Astrocyte (in vitro differentiated cells and primary cell): ENCODE measurements at regions not wholly inside any gene's neighbourhood (a gene's known extent, or its start where the extent isn't known, plus 50 kb on each side); places are given as distances from the start of the nearest gene placed in this dataset.

Experiments
- DNase-seq: peaks from one replicate; pipeline ENCODE4 v3.0.0-alpha.2; 2010; ENCODE audit warnings: low read depth
- FAIRE-seq: peaks from 2 replicates; lab custom pipeline; 2011; peaks lifted over from hg19 to GRCh38; lab: Jason Lieb, UNC
- H2AFZ ChIP-seq: 2 replicates; pipeline ENCODE4 v1.6.0; 2012; ENCODE audit warnings: low read depth, low read length, inconsistent platforms
- H3K27ac ChIP-seq: 2 replicates; pipeline ENCODE4 v1.5.1; 2011; ENCODE audit warnings: low read depth, low read length, inconsistent platforms
- H3K27me3 ChIP-seq: 2 replicates; pipeline ENCODE4 v1.6.0; 2011; ENCODE audit warnings: low read length, inconsistent platforms; ENCODE audit not compliant: insufficient read depth
- H3K36me3 ChIP-seq: 2 replicates; pipeline ENCODE4 v1.5.1; 2011; ENCODE audit warnings: low read length, inconsistent platforms; ENCODE audit not compliant: insufficient read depth
- H3K4me1 ChIP-seq: 2 replicates; pipeline ENCODE4 v1.5.1; 2011; ENCODE audit warnings: low read length, inconsistent platforms; ENCODE audit not compliant: insufficient read depth
- H3K4me2 ChIP-seq: 2 replicates; pipeline ENCODE4 v1.6.0; 2012; ENCODE audit warnings: low read length, inconsistent platforms
- H3K4me3 ChIP-seq: 2 replicates; pipeline ENCODE4 v1.5.1; 2011; ENCODE audit warnings: low read depth, mild to moderate bottlenecking, low read length, inconsistent platforms; ENCODE audit not compliant: insufficient read depth
- H3K79me2 ChIP-seq: 2 replicates; pipeline ENCODE4 v1.6.0; 2012; ENCODE audit warnings: mild to moderate bottlenecking, low read length, inconsistent platforms; ENCODE audit not compliant: insufficient read depth
- H3K9ac ChIP-seq: 2 replicates; pipeline ENCODE4 v1.6.0; 2012; ENCODE audit warnings: mild to moderate bottlenecking, low read length, inconsistent platforms
- H3K9me3 ChIP-seq: 2 replicates; pipeline ENCODE4 v1.5.1; 2012; ENCODE audit warnings: low read depth, mild to moderate bottlenecking, low read length, inconsistent platforms; ENCODE audit not compliant: insufficient read depth
- H4K20me1 ChIP-seq: 2 replicates; pipeline ENCODE4 v1.6.0; 2012; ENCODE audit warnings: low read length, inconsistent platforms; ENCODE audit not compliant: insufficient read depth
- H3K27ac Mint-ChIP-seq: one replicate; pipeline ENCODE4 v1.8.0; 2021; ENCODE audit warnings: mild to moderate bottlenecking, mixed read lengths; ENCODE audit not compliant: unreplicated experiment
- H3K27me3 Mint-ChIP-seq: one replicate; pipeline ENCODE4 v1.8.0; 2021; ENCODE audit warnings: low read depth, mixed read lengths; ENCODE audit not compliant: unreplicated experiment
- H3K36me3 Mint-ChIP-seq: one replicate; pipeline ENCODE4 v1.8.0; 2021; ENCODE audit warnings: low read depth, mixed read lengths; ENCODE audit not compliant: unreplicated experiment
- H3K4me1 Mint-ChIP-seq: one replicate; pipeline ENCODE4 v1.8.0; 2021; ENCODE audit warnings: low read depth, mixed read lengths; ENCODE audit not compliant: unreplicated experiment
- H3K4me3 Mint-ChIP-seq: one replicate; pipeline ENCODE4 v1.8.0; 2021; ENCODE audit warnings: mild to moderate bottlenecking, moderate library complexity, mixed read lengths; ENCODE audit not compliant: unreplicated experiment
- H3K9me3 Mint-ChIP-seq: one replicate; pipeline ENCODE4 v1.8.0; 2021; ENCODE audit warnings: mild to moderate bottlenecking, mixed read lengths; ENCODE audit not compliant: unreplicated experiment
- EZH2 ChIP-seq: IDR thresholded peaks from 2 replicates; pipeline ENCODE4 v1.6.1; 2012; ENCODE audit warnings: mild to moderate bottlenecking, low read length, inconsistent platforms; ENCODE audit not compliant: insufficient read depth
- TF ChIP-seq, protein P1 (sequence below): IDR thresholded peaks from 2 replicates; pipeline ENCODE4 v1.5.1; 2011; ENCODE audit warnings: low read depth, mild to moderate bottlenecking, inconsistent platforms, low read length, moderate library complexity; ENCODE audit not compliant: insufficient read depth

GRCh38 chr12:97638739-97639138 is 176.1 kb downstream of the RMST start:
- peaks cover 2% of the 10 kb centered on the region for H3K27me3 Mint-ChIP-seq
- peaks cover 4% of the 10 kb centered on the region for H3K9me3 Mint-ChIP-seq
- Histone ChIP-seq H4K20me1 (no peaks in the 10 kb centered on the region), H3K27ac (no peak overlapping the region), H3K9me3 (no peaks in the 10 kb centered on the region), H3K27me3 (peaks cover 2% of the 10 kb centered on the region), H3K9ac (no peak overlapping the region), H3K4me3 (no peak overlapping the region), H3K4me2 (no peak overlapping the region), H3K79me2 (no peaks in the 10 kb centered on the region), H3K4me1 (no peaks in the 10 kb centered on the region), H2AFZ (no peak overlapping the region), H3K36me3 (no peaks in the 10 kb centered on the region)
- H3K36me3 Mint-ChIP-seq, result no peaks in the 10 kb centered on the region
- FAIRE-seq (no peak), DNase-seq (no peak)
- H3K27ac Mint-ChIP-seq, result no peak overlapping the region
- no peak for TF ChIP-seq EZH2
- TF ChIP-seq, protein P1, sequence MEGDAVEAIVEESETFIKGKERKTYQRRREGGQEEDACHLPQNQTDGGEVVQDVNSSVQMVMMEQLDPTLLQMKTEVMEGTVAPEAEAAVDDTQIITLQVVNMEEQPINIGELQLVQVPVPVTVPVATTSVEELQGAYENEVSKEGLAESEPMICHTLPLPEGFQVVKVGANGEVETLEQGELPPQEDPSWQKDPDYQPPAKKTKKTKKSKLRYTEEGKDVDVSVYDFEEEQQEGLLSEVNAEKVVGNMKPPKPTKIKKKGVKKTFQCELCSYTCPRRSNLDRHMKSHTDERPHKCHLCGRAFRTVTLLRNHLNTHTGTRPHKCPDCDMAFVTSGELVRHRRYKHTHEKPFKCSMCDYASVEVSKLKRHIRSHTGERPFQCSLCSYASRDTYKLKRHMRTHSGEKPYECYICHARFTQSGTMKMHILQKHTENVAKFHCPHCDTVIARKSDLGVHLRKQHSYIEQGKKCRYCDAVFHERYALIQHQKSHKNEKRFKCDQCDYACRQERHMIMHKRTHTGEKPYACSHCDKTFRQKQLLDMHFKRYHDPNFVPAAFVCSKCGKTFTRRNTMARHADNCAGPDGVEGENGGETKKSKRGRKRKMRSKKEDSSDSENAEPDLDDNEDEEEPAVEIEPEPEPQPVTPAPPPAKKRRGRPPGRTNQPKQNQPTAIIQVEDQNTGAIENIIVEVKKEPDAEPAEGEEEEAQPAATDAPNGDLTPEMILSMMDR, result no peak
- H3K4me1 Mint-ChIP-seq, result peaks cover 22% of the 10 kb centered on the region
- no peak overlapping the region for H3K4me3 Mint-ChIP-seq

GRCh38 chr12:97639702-97640101 is 177.1 kb downstream of the RMST start:
- no peaks in the 10 kb centered on the region for H3K36me3 ChIP-seq
- peak; percentile 35 for DNase-seq
- H3K4me3 ChIP-seq, result no peak overlapping the region
- peaks cover 2% of the 10 kb centered on the region for H3K27me3 ChIP-seq
- H3K4me3 Mint-ChIP-seq, result no peak overlapping the region
- TF ChIP-seq, protein P1, result no peak
- TF ChIP-seq EZH2, result no peak
- no peak overlapping the region for H2AFZ ChIP-seq
- H3K9me3 ChIP-seq, result no peaks in the 10 kb centered on the region
- H3K27me3 Mint-ChIP-seq, result no peaks in the 10 kb centered on the region
- H3K9ac ChIP-seq, result no peak overlapping the region
- H3K4me1 ChIP-seq, result no peaks in the 10 kb centered on the region
- H3K27ac Mint-ChIP-seq, result peak overlapping the region; percentile 36
- H3K4me1 Mint-ChIP-seq, result peaks cover 22% of the 10 kb centered on the region
- H3K79me2 ChIP-seq, result no peaks in the 10 kb centered on the region
- H4K20me1 ChIP-seq, result no peaks in the 10 kb centered on the region
- H3K4me2 ChIP-seq, result no peak overlapping the region
- no peak for FAIRE-seq
- no peak overlapping the region for H3K27ac ChIP-seq
- H3K36me3 Mint-ChIP-seq, result no peaks in the 10 kb centered on the region
- peaks cover 4% of the 10 kb centered on the region for H3K9me3 Mint-ChIP-seq

DNA sequence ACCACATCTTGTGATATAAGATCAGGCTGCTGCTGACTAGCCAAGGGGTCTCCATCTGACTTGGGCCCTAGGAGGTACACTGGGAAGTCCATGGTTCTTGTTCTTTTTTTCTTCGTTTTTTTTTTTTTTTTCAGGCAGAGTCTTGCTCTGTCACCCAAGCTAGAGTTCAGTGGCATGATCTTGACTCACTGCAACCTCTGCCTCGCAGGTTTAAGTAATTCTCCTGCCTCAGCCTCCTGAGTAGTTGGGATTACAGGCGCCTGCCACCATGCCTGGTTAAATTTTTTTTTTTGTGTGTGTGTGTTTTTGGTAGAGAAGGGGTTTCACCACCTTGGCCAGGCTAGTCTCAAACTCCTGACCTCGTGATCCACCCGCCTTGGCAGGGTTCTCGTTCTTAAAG is 178.2 kb downstream of the RMST start:
- H3K27me3 ChIP-seq, result no peaks in the 10 kb centered on the region
- H3K79me2 ChIP-seq, result no peaks in the 10 kb centered on the region
- peaks cover 22% of the 10 kb centered on the region for H3K4me1 Mint-ChIP-seq
- FAIRE-seq (no peak), DNase-seq (no peak)
- H3K36me3 Mint-ChIP-seq, result no peaks in the 10 kb centered on the region
- no peaks in the 10 kb centered on the region for H3K36me3 ChIP-seq
- H3K4me2 ChIP-seq, result no peak overlapping the region
- TF ChIP-seq, protein P1, result no peak
- TF ChIP-seq EZH2, result no peak
- no peak overlapping the region for H3K4me3 Mint-ChIP-seq
- no peaks in the 10 kb centered on the region for H3K4me1 ChIP-seq
- H3K4me3 ChIP-seq, result no peak overlapping the region
- H3K9me3 Mint-ChIP-seq, result no peaks in the 10 kb centered on the region
- H2AFZ ChIP-seq, result no peak overlapping the region
- H3K27ac Mint-ChIP-seq, result no peak overlapping the region
- H3K27ac ChIP-seq, result no peak overlapping the region
- H4K20me1 ChIP-seq, result no peaks in the 10 kb centered on the region
- no peak overlapping the region for H3K9ac ChIP-seq
- H3K27me3 Mint-ChIP-seq, result no peaks in the 10 kb centered on the region
- no peaks in the 10 kb centered on the region for H3K9me3 ChIP-seq
